Hematopoietic multipotent progenitor cell (in vitro differentiated cells): ENCODE measurements at regions not wholly inside any gene's neighbourhood (a gene's known extent, or its start where the extent isn't known, plus 50 kb on each side); places are given as distances from the start of the nearest gene placed in this dataset.

ENCODE experiments used
- DNase-seq, 3 donors: peaks; one replicate each; pipeline ENCODE4 v3.0.0-alpha.2; 2011 to 2015; ENCODE audit warnings: low read depth in 2 of 3, low spot score in 2 of 3

- DNase-seq, result no peak
These were observed 117.6 kb upstream of the SOX1 start for GRCh38 chr13:111949311-111949710.

- no peak for DNase-seq
These were observed 116.3 kb upstream of the SOX1 start for GRCh38 chr13:111950697-111951096.

- DNase-seq, result no peak
These were observed 114.9 kb upstream of the SOX1 start for GRCh38 chr13:111952032-111952431.

- no peak for DNase-seq
These were observed 114.1 kb upstream of the SOX1 start for GRCh38 chr13:111952814-111953213.

GRCh38 chr13:111953546-111954178 lies 113.3 kb upstream of the SOX1 start:
- no peak for DNase-seq

DNA sequence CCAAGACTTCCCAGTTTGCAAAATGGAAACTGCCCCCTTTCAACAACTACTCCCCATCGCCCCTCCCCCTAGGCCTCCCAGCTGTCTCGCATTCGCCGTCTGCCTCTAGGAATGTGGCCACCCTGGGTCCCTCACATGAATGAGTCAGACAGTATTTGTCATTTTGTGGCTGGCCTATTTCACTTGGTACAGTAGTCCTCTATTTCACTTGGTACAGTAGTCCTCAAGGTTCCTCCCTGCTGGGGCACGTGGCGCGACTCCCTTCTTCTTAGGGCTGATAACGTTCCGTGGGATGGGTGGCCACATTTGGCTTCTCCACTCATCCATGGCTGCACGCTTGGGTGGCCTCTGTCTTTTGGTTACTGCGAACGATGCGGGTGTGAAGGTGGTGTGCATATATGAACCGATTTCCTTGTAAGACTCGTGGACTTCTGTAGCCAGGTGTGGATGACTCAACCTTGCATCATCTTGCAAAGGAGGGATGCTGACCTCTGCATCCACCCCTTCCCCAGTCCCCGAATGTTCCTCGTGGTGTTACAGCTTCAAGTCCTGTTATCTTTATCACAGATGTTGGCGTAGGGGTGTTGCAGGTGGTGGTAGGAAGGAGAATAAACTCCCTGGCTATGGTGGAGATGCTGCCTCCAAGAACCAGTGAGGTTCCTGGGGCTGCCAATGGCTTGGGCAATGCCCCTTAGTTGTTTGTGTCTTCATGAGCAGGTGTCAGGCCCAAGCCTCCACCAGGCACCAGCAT lies 112.1 kb upstream of the SOX1 start:
- no peak for DNase-seq

GRCh38 chr13:111955412-111956065 lies 111.4 kb upstream of the SOX1 start:
- no peak for DNase-seq

DNA sequence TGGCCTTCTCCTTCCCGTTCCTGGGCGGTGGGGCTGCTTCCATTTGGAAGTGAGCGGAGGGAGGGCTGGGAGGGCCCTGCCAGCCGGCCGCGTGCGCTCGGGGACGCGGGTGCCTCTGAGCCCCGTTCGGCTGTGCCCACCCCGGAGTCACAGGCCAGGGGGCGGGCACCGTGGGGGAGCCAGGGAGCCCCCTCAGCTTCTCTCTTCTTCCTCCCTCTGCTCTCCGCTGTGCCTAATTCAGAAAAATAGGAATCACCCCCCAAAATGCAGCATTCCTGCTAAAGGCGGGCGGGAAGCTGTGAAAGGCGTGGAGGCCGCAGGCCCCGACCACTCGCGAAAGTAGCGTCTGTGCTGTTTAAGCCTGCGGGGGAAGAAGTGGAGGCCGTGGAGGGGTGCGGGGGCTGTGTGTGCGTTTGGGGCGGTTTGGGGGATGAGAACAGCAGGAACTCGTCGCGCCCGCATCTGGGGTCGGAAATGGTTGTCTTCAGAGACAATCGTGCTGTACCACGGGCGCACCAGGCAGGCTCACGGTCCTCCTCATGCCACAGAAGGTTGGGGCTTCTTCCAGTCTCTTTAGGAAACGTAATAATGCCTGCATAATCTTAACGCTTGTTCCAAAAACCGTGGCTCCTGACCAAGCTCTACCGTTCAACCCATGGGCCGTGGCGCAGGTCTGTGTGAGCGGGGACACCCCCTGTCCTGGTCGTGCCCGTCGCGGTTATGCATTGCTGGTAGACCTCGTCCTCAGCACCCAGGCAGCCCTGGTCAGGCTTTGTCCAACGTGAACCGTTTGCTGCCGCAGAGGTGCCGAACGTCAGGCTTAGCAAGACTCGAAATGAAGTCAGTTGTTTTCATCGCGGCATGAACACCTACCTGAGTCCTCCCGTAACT lies 110.4 kb upstream of the SOX1 start:
- no peak for DNase-seq

DNA sequence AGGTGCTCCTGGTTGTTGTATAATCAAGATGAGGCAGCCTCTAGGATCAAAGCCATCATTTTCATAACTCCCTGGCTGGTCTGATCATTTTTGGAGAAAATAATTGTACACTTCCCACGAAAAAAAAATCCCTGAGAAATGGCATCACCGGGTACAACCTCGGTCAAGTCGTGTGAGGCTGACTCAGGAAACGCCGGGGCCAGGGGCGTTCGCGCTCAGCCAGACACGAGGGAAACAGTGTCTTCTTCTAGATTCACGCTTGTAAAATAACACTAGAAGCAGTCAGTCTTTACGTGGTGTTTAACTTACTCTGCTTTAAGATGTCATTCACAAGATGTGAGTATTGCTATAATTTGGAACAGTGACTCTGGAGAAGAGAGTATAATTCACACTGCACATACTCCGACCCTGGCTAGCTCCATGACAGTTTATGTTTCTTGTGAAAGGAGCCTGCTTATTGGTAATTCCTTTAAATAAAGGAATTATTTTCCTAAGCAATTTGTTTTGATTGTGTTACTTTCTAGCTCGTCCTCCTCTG lies 109.0 kb upstream of the SOX1 start:
- DNase-seq, result no peak

GRCh38 chr13:111958612-111959395 lies 108.1 kb upstream of the SOX1 start:
- no peak for DNase-seq

DNA sequence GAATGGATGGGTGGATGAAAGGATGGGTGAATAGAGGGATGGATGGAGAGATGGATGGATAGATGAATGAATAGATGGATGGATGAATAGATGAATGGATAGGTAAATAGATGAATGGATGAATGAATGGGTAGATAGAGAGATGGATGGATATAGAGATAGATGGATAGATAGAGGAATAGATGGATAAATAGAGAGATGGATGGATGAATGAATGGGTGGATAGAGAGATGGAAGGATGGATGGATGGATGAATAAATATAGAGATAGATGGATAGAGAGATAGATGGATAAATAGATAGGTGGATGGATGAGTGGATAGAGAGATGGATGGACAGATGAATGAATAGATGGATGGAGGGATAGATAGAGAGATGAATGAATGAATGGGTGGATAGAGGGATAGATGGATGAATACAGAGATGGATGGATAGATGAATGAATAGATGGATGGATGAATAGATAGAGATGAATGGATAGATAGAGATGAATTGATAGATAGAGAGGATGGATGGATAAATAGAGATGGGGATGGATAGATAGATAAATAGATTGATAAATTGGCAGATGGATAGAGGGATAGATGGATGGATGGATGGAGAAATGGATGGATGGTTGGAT lies 106.7 kb upstream of the SOX1 start:
- DNase-seq, result no peak

- DNase-seq, result no peak
These were observed 105.7 kb upstream of the SOX1 start for GRCh38 chr13:111961236-111961635.

GRCh38 chr13:111961651-111962192 lies 105.2 kb upstream of the SOX1 start:
- DNase-seq, result no peak

DNA sequence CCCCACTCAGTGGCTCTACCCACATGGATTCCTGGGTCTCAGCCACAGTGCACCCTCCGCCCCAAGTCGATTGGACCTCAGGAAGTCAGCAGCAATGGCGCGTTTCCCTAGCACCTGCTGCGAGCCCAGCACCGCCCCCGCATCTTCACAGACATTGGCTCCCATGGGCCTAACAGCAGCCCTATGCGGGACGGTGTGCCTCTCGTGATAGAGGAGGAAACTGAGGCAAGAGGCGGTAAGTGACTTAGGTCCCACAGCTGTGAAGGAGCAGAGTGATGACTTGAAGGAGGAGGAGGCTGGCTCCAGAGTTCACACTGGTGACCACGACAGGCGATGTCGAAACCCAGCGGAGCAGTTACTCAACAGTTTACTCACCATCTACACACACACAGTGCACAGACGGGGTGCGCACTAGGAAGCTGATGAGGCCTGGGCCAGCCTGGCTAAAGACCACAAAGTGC lies 104.5 kb upstream of the SOX1 start:
- DNase-seq, result no peak

DNA sequence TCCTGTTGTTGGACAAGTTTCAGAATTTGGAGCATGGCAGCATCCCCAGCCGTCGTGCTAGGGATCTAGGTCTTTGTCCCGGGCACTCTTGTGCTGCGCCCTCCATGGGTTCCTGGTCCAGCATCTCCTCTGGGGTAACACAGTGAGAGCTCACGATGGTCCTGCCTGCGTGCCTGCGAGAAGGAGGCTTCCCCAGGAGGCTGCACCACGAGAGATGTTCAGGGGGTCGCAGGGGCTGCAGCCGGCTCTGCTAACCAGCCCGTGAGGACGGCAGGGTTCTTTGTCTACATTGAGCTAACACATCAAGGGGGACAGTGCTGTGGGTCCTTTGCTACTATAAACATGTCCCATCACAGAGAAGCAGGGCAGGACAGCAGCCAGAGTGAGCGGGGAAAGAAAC lies 103.9 kb upstream of the SOX1 start:
- no peak for DNase-seq

DNA sequence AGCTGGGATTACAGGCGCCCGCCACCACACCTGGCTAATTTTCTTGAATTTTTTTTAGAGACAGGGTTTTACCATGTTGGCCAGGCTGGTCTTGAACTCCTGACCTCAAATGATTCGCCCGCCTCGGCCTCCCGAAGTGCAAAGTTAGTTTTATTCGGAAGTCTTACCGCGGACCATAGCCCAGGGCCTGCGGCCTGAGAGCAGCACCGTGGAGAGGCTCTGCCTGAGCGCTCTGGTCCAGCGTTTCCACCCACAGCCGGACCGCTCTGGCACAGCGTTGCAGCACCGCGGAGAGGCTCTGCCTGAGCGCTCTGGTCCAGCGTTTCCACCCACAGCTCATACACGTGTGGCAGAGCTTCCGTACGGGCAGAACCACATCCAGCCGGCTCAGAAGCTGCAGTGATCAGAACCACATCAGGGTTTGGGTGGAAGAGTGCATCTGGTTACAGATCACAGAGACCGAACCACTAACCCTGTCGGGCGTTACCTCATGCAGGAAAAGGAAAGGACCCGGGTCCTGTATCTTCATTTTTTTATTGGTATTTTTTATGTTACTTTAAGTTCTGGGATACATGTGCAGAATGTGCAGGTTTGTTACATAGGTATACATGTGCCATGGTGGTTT lies 102.4 kb upstream of the SOX1 start:
- DNase-seq, result no peak

GRCh38 chr13:111965466-111966214 lies 101.3 kb upstream of the SOX1 start:
- DNase-seq, result no peak

- no peak for DNase-seq
These were observed 100.0 kb upstream of the SOX1 start for GRCh38 chr13:111966933-111967332.
